Loucy (cell line): ENCODE measurements at regions not wholly inside any gene's neighbourhood (a gene's known extent, or its start where the extent isn't known, plus 50 kb on each side); places are given as distances from the start of the nearest gene placed in this dataset.

Experiments
- H2AFZ ChIP-seq: fragments of 200-600 bp; sonication (generic); 2 replicates; pipeline ENCODE4 v1.6.0; 2016; ENCODE audit warnings: antibody characterized with exemption, mild to moderate bottlenecking, low read length, moderate library complexity
- H3F3A ChIP-seq: fragments of 200-600 bp; 2 replicates; pipeline ENCODE4 v1.6.0; 2016; ENCODE audit warnings: antibody characterized with exemption, low read depth, mild to moderate bottlenecking
- H3K27me3 ChIP-seq: fragments of 200-600 bp; sonication (generic); 2 replicates; pipeline ENCODE4 v1.6.1; 2014; ENCODE audit warnings: low read length, mild to moderate bottlenecking; ENCODE audit not compliant: insufficient read depth, poor library complexity, severe bottlenecking
- H3K36me3 ChIP-seq: fragments of 200-600 bp; sonication (generic); 2 replicates; pipeline ENCODE4 v1.6.1; 2016; ENCODE audit warnings: low read length; ENCODE audit not compliant: insufficient read depth
- H3K4me1 ChIP-seq: fragments of 200-600 bp; sonication (generic); 2 replicates; pipeline ENCODE4 v1.5.1; 2014; ENCODE audit warnings: low read length, mild to moderate bottlenecking; ENCODE audit not compliant: insufficient read depth, poor library complexity, severe bottlenecking
- H3K4me2 ChIP-seq: fragments of 200-600 bp; sonication (generic); 2 replicates; pipeline ENCODE4 v1.6.0; 2014; ENCODE audit warnings: antibody characterized with exemption, low read length, low read depth, mild to moderate bottlenecking; ENCODE audit not compliant: poor library complexity, severe bottlenecking
- H3K4me3 ChIP-seq: fragments of 200-600 bp; sonication (generic); 2 replicates; pipeline ENCODE4 v1.5.1; 2014; ENCODE audit warnings: low read length, mild to moderate bottlenecking, mixed read lengths; ENCODE audit not compliant: poor library complexity, severe bottlenecking
- H3K79me2 ChIP-seq: fragments of 200-600 bp; sonication (generic); 2 replicates; pipeline ENCODE4 v1.6.1; 2014; ENCODE audit warnings: low read length; ENCODE audit not compliant: insufficient read depth
- H3K9ac ChIP-seq: fragments of 200-600 bp; sonication (generic); 2 replicates; pipeline ENCODE4 v1.6.0; 2014; ENCODE audit warnings: mild to moderate bottlenecking, low read depth, low read length, moderate library complexity; ENCODE audit not compliant: poor library complexity, severe bottlenecking
- H3K9me2 ChIP-seq: fragments of 200-600 bp; sonication (generic); replicated peaks from 2 replicates; pipeline ENCODE4 v1.6.1; 2016; ENCODE audit warnings: low read depth, low read length, mixed read lengths
- H3K9me3 ChIP-seq: fragments of 200-600 bp; sonication (generic); 2 replicates; pipeline ENCODE4 v1.6.1; 2014; ENCODE audit warnings: mild to moderate bottlenecking, antibody characterized with exemption, low read length, low read depth; ENCODE audit not compliant: insufficient read depth
- H4K20me1 ChIP-seq: fragments of 200-600 bp; sonication (generic); 2 replicates; pipeline ENCODE4 v1.6.0; 2014; ENCODE audit warnings: antibody characterized with exemption, low read length, mild to moderate bottlenecking; ENCODE audit not compliant: insufficient read depth, poor library complexity, severe bottlenecking
- CTCF ChIP-seq: fragments of 200-600 bp; sonication (generic); conservative IDR thresholded peaks from 2 replicates; pipeline ENCODE4 v1.5.1; 2014; ENCODE audit warnings: mild to moderate bottlenecking, antibody characterized with exemption, low read length
- EZH2phosphoT487 ChIP-seq: fragments of 200-600 bp; IDR thresholded peaks from 2 replicates; pipeline ENCODE4 v1.6.1; 2018; ENCODE audit warnings: antibody characterized with exemption, mild to moderate bottlenecking, moderate library complexity, borderline replicate concordance

GRCh38 chr10:3996697-3997096 lies 211.7 kb upstream of the KLF6 start:
- no peaks in the 10 kb centered on the region for H3K4me1 ChIP-seq
- no peak overlapping the region for H3K9ac ChIP-seq
- H3K79me2 ChIP-seq: no peaks in the 10 kb centered on the region
- no peak overlapping the region for H3K4me2 ChIP-seq
- TF ChIP-seq EZH2phosphoT487 (no peak), CTCF (no peak)
- no peaks in the 10 kb centered on the region for H3K36me3 ChIP-seq
- no peaks in the 10 kb centered on the region for H3K27me3 ChIP-seq
- H4K20me1 ChIP-seq: no peaks in the 10 kb centered on the region
- no peak overlapping the region for H3K4me3 ChIP-seq
- H3F3A ChIP-seq: no peaks in the 10 kb centered on the region
- no peak overlapping the region for H2AFZ ChIP-seq
- H3K9me3 ChIP-seq: no peaks in the 10 kb centered on the region
- H3K9me2 ChIP-seq: no peaks in the 10 kb centered on the region

GRCh38 chr10:3995302-3996210 lies 210.5 kb upstream of the KLF6 start:
- Histone ChIP-seq H3K4me1 (no peaks in the 10 kb centered on the region), H3F3A (no peaks in the 10 kb centered on the region), H3K36me3 (no peaks in the 10 kb centered on the region), H3K27me3 (no peaks in the 10 kb centered on the region), H3K4me3 (no peak overlapping the region), H3K4me2 (no peak overlapping the region), H4K20me1 (no peaks in the 10 kb centered on the region), H3K9ac (no peak overlapping the region), H2AFZ (no peak overlapping the region), H3K9me2 (no peaks in the 10 kb centered on the region), H3K9me3 (no peaks in the 10 kb centered on the region), H3K79me2 (no peaks in the 10 kb centered on the region)
- TF ChIP-seq CTCF (no peak), EZH2phosphoT487 (no peak)

GRCh38 chr10:3992382-3993178 lies 207.6 kb upstream of the KLF6 start:
- Histone ChIP-seq H3K9me2 (no peaks in the 10 kb centered on the region), H3K9me3 (no peaks in the 10 kb centered on the region), H3K4me3 (no peak overlapping the region), H3K27me3 (no peaks in the 10 kb centered on the region), H2AFZ (no peak overlapping the region), H3F3A (no peaks in the 10 kb centered on the region), H3K4me1 (no peaks in the 10 kb centered on the region), H3K9ac (no peak overlapping the region), H3K79me2 (no peaks in the 10 kb centered on the region), H3K36me3 (no peaks in the 10 kb centered on the region), H3K4me2 (no peak overlapping the region), H4K20me1 (no peaks in the 10 kb centered on the region)
- no peak for TF ChIP-seq CTCF
- no peak for TF ChIP-seq EZH2phosphoT487
